IPS-20b (cell line): ENCODE measurements at regions not wholly inside any gene's neighbourhood (a gene's known extent, or its start where the extent isn't known, plus 50 kb on each side); places are given as distances from the start of the nearest gene placed in this dataset.
"Not testable (repeated sequence)": the region's sequence is repeated elsewhere in the genome, so short reads cannot be mapped to it uniquely, and the experiment has no call there.

Source experiments
- H3K27ac ChIP-seq: one replicate; pipeline ENCODE4 v1.5.1; 2013; ENCODE audit warnings: low read length
- H3K27me3 ChIP-seq: 2 replicates; pipeline ENCODE4 v1.6.1; 2013; ENCODE audit warnings: mild to moderate bottlenecking, low read length, inconsistent platforms; ENCODE audit not compliant: insufficient read depth
- H3K36me3 ChIP-seq: 2 replicates; pipeline ENCODE4 v1.6.1; 2013; ENCODE audit warnings: low read depth, mild to moderate bottlenecking, inconsistent platforms, low read length, moderate library complexity; ENCODE audit not compliant: insufficient read depth
- H3K4me1 ChIP-seq: 2 replicates; pipeline ENCODE4 v1.6.1; 2013; ENCODE audit warnings: mild to moderate bottlenecking, control low read depth, inconsistent platforms, low read length, moderate library complexity; ENCODE audit not compliant: insufficient read depth
- H3K4me3 ChIP-seq: 2 replicates; pipeline ENCODE4 v1.5.1; 2013; ENCODE audit warnings: mild to moderate bottlenecking, low read length, inconsistent platforms
- H3K9ac ChIP-seq: 2 replicates; pipeline ENCODE4 v1.6.1; 2013; ENCODE audit warnings: low read depth, mild to moderate bottlenecking, inconsistent platforms, low read length, moderate library complexity
- H3K9me3 ChIP-seq: 2 replicates; pipeline ENCODE4 v1.6.1; 2013; ENCODE audit warnings: mild to moderate bottlenecking, low read depth, low read length, inconsistent platforms; ENCODE audit not compliant: insufficient read depth

GRCh38 chr6:48597951-48598350 is 487.0 kb upstream of the PTCHD4 start:
- Histone ChIP-seq H3K9ac (no peak overlapping the region), H3K36me3 (no peaks in the 10 kb centered on the region), H3K4me1 (no peaks in the 10 kb centered on the region), H3K4me3 (no peak overlapping the region), H3K27me3 (no peaks in the 10 kb centered on the region), H3K9me3 (no peaks in the 10 kb centered on the region), H3K27ac (no peak overlapping the region)

- Histone ChIP-seq H3K36me3 (no peaks in the 10 kb centered on the region), H3K4me1 (no peaks in the 10 kb centered on the region), H3K27ac (no peak overlapping the region), H3K4me3 (no peak overlapping the region), H3K9me3 (no peaks in the 10 kb centered on the region), H3K9ac (no peak overlapping the region), H3K27me3 (no peaks in the 10 kb centered on the region)
These were observed 485.8 kb upstream of the PTCHD4 start for GRCh38 chr6:48596830-48597229.

GRCh38 chr6:48591158-48591557 is 480.2 kb upstream of the PTCHD4 start:
- not testable (repeated sequence) for H3K27me3 ChIP-seq, H3K27ac ChIP-seq

GRCh38 chr6:48584846-48585245 is 473.8 kb upstream of the PTCHD4 start:
- Histone ChIP-seq H3K9ac (no peak overlapping the region), H3K36me3 (no peaks in the 10 kb centered on the region), H3K27me3 (no peaks in the 10 kb centered on the region), H3K4me3 (no peak overlapping the region), H3K27ac (no peak overlapping the region), H3K4me1 (no peaks in the 10 kb centered on the region), H3K9me3 (no peaks in the 10 kb centered on the region)

More at GRCh38 chr6:48591158-48591557, 480.2 kb upstream of the PTCHD4 start:
- not testable (repeated sequence) for H3K4me3 ChIP-seq, H3K36me3 ChIP-seq, H3K9ac ChIP-seq, H3K4me1 ChIP-seq, H3K9me3 ChIP-seq

GRCh38 chr6:48570656-48571055 is 459.7 kb upstream of the PTCHD4 start:
- Histone ChIP-seq H3K9ac (no peak overlapping the region), H3K4me3 (no peak overlapping the region), H3K9me3 (no peaks in the 10 kb centered on the region), H3K4me1 (peaks cover 11% of the 10 kb centered on the region; the same call in 1 of the 2 replicates), H3K27me3 (no peaks in the 10 kb centered on the region), H3K36me3 (no peaks in the 10 kb centered on the region), H3K27ac (no peak overlapping the region)

- Histone ChIP-seq H3K9me3 (no peaks in the 10 kb centered on the region), H3K4me3 (no peak overlapping the region), H3K27me3 (no peaks in the 10 kb centered on the region), H3K4me1 (peaks cover 22% of the 10 kb centered on the region; the same call in 1 of the 2 replicates), H3K27ac (no peak overlapping the region), H3K36me3 (no peaks in the 10 kb centered on the region), H3K9ac (no peak overlapping the region)
These were observed 457.9 kb upstream of the PTCHD4 start for GRCh38 chr6:48568856-48569255.

- Histone ChIP-seq H3K4me3 (no peak overlapping the region), H3K9me3 (no peaks in the 10 kb centered on the region), H3K9ac (no peak overlapping the region), H3K27me3 (no peaks in the 10 kb centered on the region), H3K4me1 (peaks cover 28% of the 10 kb centered on the region), H3K27ac (no peak overlapping the region), H3K36me3 (no peaks in the 10 kb centered on the region)
These were observed 456.0 kb upstream of the PTCHD4 start for GRCh38 chr6:48567016-48567415.

GRCh38 chr6:48564036-48564820 is 453.2 kb upstream of the PTCHD4 start:
- Histone ChIP-seq H3K9ac (no peak overlapping the region), H3K9me3 (no peaks in the 10 kb centered on the region), H3K27ac (no peak overlapping the region), H3K27me3 (no peaks in the 10 kb centered on the region), H3K4me3 (no peak overlapping the region), H3K36me3 (no peaks in the 10 kb centered on the region), H3K4me1 (peaks cover 28% of the 10 kb centered on the region)

- Histone ChIP-seq H3K27ac (no peak overlapping the region), H3K4me1 (peaks cover 28% of the 10 kb centered on the region), H3K36me3 (no peaks in the 10 kb centered on the region), H3K27me3 (no peaks in the 10 kb centered on the region), H3K4me3 (no peak overlapping the region), H3K9ac (no peak overlapping the region), H3K9me3 (no peaks in the 10 kb centered on the region)
These were observed 452.4 kb upstream of the PTCHD4 start for GRCh38 chr6:48563433-48563832.

GRCh38 chr6:48560408-48560807 is 449.4 kb upstream of the PTCHD4 start:
- Histone ChIP-seq H3K4me3 (no peak overlapping the region), H3K9ac (no peak overlapping the region), H3K27ac (no peak overlapping the region), H3K4me1 (peaks cover 17% of the 10 kb centered on the region), H3K9me3 (no peaks in the 10 kb centered on the region), H3K36me3 (no peaks in the 10 kb centered on the region), H3K27me3 (no peaks in the 10 kb centered on the region)

GRCh38 chr6:48553467-48554189 is 442.6 kb upstream of the PTCHD4 start:
- H3K4me1 ChIP-seq: no peaks in the 10 kb centered on the region

GRCh38 chr6:48552905-48553304 is 441.9 kb upstream of the PTCHD4 start:
- no peaks in the 10 kb centered on the region for H3K9me3 ChIP-seq
- no peak overlapping the region for H3K4me3 ChIP-seq
- H3K36me3 ChIP-seq: no peaks in the 10 kb centered on the region
- no peak overlapping the region for H3K9ac ChIP-seq
- no peaks in the 10 kb centered on the region for H3K4me1 ChIP-seq
- no peak overlapping the region for H3K27ac ChIP-seq
- H3K27me3 ChIP-seq: no peaks in the 10 kb centered on the region

More at GRCh38 chr6:48553467-48554189, 442.6 kb upstream of the PTCHD4 start:
- H3K27me3 ChIP-seq: no peaks in the 10 kb centered on the region
- H3K27ac ChIP-seq: no peak overlapping the region
- no peak overlapping the region for H3K9ac ChIP-seq
- no peaks in the 10 kb centered on the region for H3K36me3 ChIP-seq
- no peak overlapping the region for H3K4me3 ChIP-seq
- no peaks in the 10 kb centered on the region for H3K9me3 ChIP-seq
